Stimulated activated CD8-positive, alpha-beta memory T cell treated with anti-CD3 and anti-CD28 coated beads, Interleukin-12 subunit alpha, Interleukin-12 subunit beta, amount 100 ng/mL, for 1 hour (primary cell): ENCODE measurements at regions not wholly inside any gene's neighbourhood (a gene's known extent, or its start where the extent isn't known, plus 50 kb on each side); places are given as distances from the start of the nearest gene placed in this dataset.
"Not testable (repeated sequence)": the region's sequence is repeated elsewhere in the genome, so short reads cannot be mapped to it uniquely, and the experiment has no call there.

Experiments used
- DNase-seq: peaks from one replicate; pipeline ENCODE4 v3.0.0-alpha.2; 2020; ENCODE audit warnings: low read depth

DNA sequence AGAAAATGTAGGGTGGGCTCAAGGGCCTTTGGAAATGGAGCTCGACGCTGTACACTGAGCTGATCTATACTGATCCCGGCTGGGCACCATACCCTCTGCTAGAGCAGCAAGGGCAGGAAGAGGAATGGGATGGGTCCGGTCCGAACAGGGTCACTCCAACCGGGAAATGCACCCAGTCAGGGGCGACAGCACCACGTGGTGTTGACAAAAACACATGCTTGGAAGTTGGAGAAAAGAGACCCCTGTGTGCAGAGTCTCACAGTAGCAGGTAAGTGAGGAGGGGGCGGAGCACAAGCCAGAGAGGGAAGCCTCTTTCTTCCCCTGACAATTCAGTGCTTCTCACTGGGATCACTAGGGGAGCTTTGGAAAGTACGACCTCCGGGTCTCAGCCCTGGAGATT lies 84.1 kb upstream of the ASB18 start:
- DNase-seq = no peak

DNA sequence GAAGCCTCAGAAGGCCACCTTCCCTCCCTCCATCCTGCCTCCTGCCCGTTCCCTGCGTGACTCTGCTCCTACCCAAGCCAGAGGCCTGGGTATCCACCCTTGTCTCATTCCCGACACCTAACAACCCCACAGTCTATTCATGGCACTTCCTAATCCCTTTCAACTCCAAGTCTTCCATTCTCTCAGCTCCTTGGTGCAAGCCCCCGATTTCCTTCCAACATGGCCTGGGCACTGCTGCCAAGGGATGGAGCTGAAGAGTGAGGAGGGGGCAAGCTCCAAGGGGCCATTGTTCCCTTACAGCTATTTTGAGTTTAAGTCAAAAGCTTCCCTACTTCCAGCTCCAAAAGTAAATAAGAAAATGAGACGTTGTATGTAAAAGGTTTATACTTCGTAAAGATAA lies 84.8 kb upstream of the ASB18 start:
- DNase-seq = no peak

GRCh38 chr2:236350426-236350825 lies 86.2 kb upstream of the ASB18 start:
- DNase-seq = no peak

DNA sequence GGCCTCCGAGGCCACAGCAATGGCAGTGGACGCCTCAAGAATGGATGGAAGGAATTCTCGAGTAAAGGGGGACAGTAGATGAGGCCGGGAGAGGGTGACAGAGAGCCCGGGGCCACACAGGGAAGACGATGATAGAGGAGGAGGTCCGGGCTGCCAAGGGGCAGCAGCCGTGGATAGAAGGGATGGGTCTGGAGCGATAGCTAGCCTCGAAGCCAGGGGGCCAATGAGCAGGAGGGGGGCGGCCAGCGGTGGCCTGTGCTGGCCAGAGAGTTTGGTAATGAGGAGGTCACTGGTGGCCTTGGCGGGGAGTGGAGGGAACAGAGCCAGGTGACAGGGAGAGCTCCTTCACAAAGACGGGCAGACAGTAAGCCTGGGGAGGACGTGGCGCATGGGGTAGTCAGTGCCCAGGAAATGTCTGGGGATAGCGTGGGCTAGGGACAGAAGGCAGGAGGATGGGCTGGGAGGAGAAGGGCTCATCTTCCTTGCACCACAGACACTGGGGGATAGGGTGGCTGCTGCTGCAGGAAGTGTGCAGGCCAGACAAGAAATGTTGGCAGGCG lies 87.8 kb upstream of the ASB18 start:
- DNase-seq = no peak

- DNase-seq = no peak
Measured at GRCh38 chr2:236352761-236353593, 88.8 kb upstream of the ASB18 start.

- DNase-seq = no peak
Measured at GRCh38 chr2:236353594-236353942, 89.4 kb upstream of the ASB18 start.

DNA sequence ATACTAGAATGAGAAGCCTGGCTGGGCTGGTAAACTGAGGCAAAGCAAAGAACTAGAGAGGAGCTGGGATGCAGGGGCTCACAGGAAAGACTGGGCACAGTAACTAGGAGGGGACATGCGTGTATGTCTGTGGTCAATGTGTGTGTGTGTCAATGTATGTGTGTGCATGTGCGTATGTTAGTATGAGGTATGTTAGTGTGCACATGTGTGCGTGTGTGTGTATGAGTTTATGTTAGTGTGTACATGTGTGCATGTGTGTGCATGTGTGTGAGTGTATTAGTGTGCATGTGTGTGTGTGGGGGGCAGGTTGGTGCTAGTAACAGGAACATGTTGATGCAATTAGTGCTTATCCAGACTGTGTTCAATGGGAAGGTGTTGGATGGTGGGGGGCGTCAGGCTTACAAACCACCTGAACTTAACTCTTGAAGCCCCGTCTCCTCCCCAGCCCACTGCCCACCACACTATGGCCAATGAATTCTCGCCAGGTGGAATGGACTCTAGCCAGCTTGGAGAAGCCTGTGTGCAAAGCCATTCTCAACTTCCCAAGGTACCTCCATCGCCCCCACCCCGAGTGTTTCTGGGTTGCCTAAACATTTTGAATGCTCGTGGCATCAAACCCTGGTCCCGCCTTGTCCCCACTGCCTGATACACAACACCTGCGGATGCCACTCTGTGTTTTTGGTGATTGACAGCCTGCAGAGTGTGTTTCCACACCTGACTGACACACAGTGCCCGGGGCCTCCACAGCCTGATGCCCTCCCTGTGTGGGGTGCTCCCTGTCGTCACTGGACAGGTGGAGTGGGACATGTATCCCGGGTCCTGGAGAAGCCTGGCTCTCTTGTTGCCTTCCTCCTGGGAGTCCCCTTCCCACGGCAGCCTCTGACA lies 90.1 kb upstream of the ASB18 start:
- DNase-seq = no peak

DNA sequence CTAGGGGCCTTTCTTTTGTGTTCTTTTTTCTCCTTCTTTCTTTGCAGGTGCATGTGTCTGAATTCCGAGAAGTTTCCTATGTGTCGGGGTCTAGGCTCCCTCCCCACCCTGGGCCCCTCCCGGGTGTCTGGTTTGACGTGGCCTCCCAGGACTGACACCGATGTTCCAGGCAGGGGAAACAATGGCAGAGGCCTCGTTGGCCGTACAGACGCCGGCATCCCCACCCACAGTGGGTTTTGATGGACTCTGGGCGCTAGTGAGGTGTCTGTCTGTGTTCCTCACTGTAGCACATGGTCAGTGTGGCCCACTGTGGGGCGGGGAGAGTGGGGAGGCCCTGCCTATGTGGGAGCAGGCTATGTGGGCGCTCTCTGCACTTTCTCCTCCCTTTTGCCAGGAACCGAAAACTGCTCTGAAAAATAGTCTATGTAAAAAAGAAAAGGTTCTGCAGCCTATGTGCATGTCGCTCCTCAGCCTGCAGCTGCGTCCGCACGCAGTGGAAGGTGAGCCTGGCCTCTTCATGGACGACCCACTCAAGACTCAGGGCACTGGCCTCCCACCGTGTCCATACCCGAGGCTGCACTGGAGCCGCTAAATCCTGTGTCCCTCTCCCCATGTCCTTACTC lies 90.9 kb upstream of the ASB18 start:
- no peak for DNase-seq

DNA sequence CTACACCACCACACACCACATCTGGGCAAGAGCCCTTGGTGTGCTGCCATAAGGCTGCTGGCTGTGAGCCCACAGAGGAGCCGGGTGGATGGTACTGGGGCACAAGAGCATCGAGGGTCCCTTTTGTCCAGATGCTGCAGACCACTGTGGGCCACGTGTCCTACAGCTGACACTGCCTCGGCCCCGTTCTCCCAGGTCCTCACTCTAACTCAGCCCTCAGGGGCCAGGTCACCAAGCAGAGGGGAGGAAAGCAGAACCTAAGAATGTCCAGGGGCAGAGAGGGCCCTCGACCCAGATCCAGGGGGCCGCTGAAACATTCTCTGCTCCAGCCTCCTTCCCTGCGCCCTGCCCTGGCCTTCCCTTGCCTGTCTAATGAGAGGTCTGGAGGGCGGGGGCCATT lies 91.7 kb upstream of the ASB18 start:
- DNase-seq = no peak

DNA sequence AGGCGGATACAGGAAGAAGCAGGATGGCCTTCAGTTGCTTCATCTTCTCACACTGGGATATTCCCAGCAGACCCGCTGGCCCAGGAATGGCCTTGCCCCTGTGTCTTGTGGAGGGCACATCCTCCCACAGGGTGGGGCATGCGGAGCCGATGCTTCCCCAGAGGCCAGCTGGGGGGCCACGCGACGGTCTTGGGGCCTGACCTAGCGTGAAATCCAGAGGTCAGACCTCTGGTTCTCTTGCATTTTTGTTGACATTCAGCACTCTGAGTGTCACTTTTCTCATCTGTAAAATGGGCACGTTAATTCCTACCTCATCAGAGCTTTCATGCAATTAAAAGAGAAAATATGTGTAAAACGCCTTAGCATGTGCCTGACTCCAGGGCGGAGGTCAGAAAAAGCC lies 92.1 kb upstream of the ASB18 start:
- DNase-seq = not testable (repeated sequence)

GRCh38 chr2:236358482-236358881 lies 94.3 kb upstream of the ASB18 start:
- DNase-seq = not testable (repeated sequence)

DNA sequence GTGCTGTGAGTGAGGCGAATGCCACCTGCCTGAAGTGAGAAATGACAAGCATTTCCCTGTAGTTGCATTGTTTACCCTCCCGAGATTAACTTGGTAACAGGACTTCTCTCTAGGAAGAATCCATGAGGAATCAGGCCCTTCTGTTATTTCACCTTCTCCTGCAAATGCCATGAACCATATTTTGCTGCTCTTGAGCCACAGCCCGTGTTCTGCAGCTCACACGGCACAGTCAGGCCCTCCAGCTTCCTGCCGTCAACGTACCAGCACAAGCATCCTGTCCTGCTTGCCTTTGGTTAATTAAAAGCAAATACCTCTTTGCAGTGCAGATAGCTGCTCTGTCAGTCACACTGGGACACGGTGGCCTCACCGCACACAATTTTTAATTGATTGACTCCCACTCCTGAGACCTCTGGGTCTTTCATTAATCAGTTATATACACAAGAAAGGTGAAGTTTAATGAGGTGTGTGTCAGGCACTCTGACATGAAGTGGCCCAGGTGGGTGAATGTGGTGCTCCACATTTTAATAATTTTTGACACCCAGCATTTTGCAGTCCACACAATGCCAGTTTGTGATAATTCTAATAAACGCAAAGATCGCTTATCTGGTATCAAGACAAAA lies 95.3 kb upstream of the ASB18 start:
- no peak for DNase-seq

- no peak for DNase-seq
Measured at GRCh38 chr2:236360496-236360895, 96.3 kb upstream of the ASB18 start.

GRCh38 chr2:236363711-236364277 lies 99.6 kb upstream of the ASB18 start:
- no peak for DNase-seq

GRCh38 chr2:236365258-236366048 lies 101.2 kb upstream of the ASB18 start:
- DNase-seq = no peak

DNA sequence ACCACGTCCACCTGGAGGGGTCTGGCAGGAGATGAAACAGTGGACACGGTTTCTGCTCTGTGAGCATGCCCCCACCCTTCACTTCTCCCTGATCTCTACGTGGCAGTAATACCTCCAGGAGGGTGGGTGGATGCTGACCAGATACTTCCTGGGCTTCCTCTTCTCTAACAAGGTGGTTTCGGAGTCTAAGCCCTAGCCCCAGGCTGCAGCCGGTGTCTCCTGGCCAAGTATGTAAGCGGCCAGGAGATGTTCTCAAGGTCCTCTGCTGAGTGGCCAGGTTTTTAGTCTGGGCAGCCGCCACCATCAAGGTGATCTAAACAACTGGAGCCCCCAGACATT lies 101.8 kb upstream of the ASB18 start:
- no peak for DNase-seq

DNA sequence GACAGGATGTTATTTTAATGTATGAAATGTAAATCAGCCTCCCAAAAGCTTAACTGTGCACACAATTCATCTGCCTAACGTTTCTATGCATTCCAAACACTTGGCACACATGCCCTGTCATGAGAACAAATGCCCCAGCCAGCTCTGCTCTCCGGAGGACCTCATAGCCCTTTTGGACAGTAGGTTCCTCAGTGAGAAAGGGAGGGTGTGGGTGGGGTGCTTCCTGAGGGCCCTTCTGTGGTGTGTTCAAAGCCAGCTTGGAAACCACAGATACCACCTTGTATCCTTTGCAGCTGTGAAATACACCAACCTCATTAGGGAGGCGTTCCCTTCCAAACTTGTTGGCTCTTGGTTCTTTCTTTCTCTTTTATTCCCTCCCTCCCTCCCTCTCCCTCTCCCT lies 102.2 kb upstream of the ASB18 start:
- DNase-seq = no peak

GRCh38 chr2:236367506-236368289 lies 103.5 kb upstream of the ASB18 start:
- no peak for DNase-seq

DNA sequence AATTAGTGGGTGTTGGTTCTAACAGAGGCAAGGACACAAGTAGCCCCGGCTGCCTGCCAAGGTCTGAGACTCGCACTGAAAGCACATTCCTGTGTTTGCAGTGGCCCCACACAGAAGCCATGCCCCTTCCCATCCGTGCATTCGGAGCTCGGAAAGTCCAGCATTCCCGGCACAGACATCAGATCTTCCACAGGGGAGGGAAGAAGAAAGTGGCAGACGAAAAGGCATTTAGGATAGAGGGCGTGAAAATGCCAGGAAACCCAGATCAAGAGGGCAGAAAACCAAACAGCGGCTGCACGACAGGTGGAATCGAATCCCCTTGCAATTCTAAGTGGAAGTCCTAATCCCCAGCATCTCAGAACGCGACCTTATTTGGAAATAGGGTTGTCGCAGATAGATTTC lies 105.5 kb upstream of the ASB18 start:
- no peak for DNase-seq

DNA sequence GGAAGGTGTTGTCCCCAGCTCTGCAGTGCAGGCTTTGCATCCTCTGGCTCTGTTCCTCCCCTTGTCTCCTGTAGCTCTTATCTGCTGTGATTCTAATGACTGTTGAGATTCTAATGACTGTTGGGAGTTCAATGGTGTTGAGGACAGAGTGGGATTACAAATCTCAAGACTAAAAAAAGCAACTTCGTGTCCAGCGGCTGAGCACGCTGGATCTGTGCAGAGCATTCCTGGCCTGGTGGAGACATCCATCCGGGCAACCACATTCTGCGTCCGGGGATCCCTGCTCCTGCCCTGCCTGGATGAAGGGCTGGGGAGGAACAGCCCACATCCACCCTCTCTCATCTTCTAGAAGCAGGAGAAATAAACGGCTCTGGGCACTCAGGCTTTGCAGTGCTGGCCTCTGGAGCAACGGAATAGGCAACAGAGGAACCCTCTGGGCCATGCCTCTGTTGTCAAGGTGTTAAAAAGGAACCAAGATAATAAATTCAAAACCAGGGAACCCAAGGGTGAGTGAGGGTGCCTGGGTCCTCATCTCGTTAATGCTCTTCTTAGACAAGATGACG lies 106.7 kb upstream of the ASB18 start:
- no peak for DNase-seq
